ENCODE measurements at regions not wholly inside any gene's neighbourhood (a gene's known extent, or its start where the extent isn't known, plus 50 kb on each side); places are given as distances from the start of the nearest gene placed in this dataset.

GRCh38 chr14:22152161-22152870 lies 436.7 kb downstream of the DAD1 start:
- TF ChIP-seq CTCF (IDR thresholded peaks at IDR 0.05) = no peak
- no peak for TF ChIP-seq POLR2A (IDR thresholded peaks at IDR 0.05)
